Endodermal cell (in vitro differentiated cells): ENCODE measurements at regions not wholly inside any gene's neighbourhood (a gene's known extent, or its start where the extent isn't known, plus 50 kb on each side); places are given as distances from the start of the nearest gene placed in this dataset.

Source experiments
- DNase-seq: peaks from one replicate; pipeline ENCODE4 v3.0.0-alpha.2; 2017
- H3K27ac ChIP-seq: 2 replicates; pipeline ENCODE4 v1.5.1; 2013; ENCODE audit warnings: mild to moderate bottlenecking, low read depth, low read length, moderate library complexity
- H3K27me3 ChIP-seq: 2 replicates; pipeline ENCODE4 v1.6.1; 2013; ENCODE audit warnings: mild to moderate bottlenecking, low read length, moderate library complexity; ENCODE audit not compliant: insufficient read depth, control insufficient read depth, poor library complexity, severe bottlenecking
- H3K36me3 ChIP-seq: 2 replicates; pipeline ENCODE4 v1.7.0; 2013; ENCODE audit warnings: mild to moderate bottlenecking, low read length, moderate library complexity; ENCODE audit not compliant: control insufficient read depth, insufficient read depth
- H3K4me1 ChIP-seq: one replicate; pipeline ENCODE4 v1.7.0; 2013; ENCODE audit warnings: low read length; ENCODE audit not compliant: control insufficient read depth, insufficient read depth
- H3K4me3 ChIP-seq: 2 replicates; pipeline ENCODE4 v1.5.1; 2013; ENCODE audit warnings: mild to moderate bottlenecking, low read length, moderate library complexity
- H3K9ac ChIP-seq: 2 replicates; pipeline ENCODE4 v1.6.1; 2013; ENCODE audit warnings: mild to moderate bottlenecking, low read length, moderate library complexity; ENCODE audit not compliant: poor library complexity, severe bottlenecking; ENCODE audit errors: extremely low read depth
- H3K9me3 ChIP-seq: 2 replicates; pipeline ENCODE4 v1.6.1; 2013; ENCODE audit warnings: mild to moderate bottlenecking, low read length, moderate library complexity; ENCODE audit not compliant: control insufficient read depth
- H3K27ac Mint-ChIP-seq: 2 replicates; pipeline ENCODE4 v1.8.0; 2020; ENCODE audit warnings: mixed read lengths
- H3K27me3 Mint-ChIP-seq: 2 replicates; pipeline ENCODE4 v1.8.0; 2021; ENCODE audit warnings: mild to moderate bottlenecking, mixed read lengths; ENCODE audit not compliant: insufficient read depth
- H3K36me3 Mint-ChIP-seq: 2 replicates; pipeline ENCODE4 v1.8.0; 2020; ENCODE audit warnings: low read depth, mixed read lengths
- H3K4me1 Mint-ChIP-seq: 2 replicates; pipeline ENCODE4 v1.8.0; 2020; ENCODE audit warnings: mixed read lengths
- H3K4me3 Mint-ChIP-seq: 2 replicates; pipeline ENCODE4 v1.8.0; 2020; ENCODE audit warnings: mild to moderate bottlenecking, moderate library complexity, mixed read lengths
- H3K9me3 Mint-ChIP-seq: 2 replicates; pipeline ENCODE4 v1.8.0; 2020; ENCODE audit warnings: mild to moderate bottlenecking, mixed read lengths
- CTCF ChIP-seq: fragments of 200-600 bp; sonication (generic); conservative IDR thresholded peaks from 2 replicates; pipeline ENCODE4 v1.5.0; 2021; ENCODE audit warnings: antibody characterized with exemption, mild to moderate bottlenecking
- WGBS, 2 experiments: methylation state at CpG; one replicate each; pipeline versions ENCODE4 v1.1.5 to v1.1.7; 2013; ENCODE audit warnings: missing lambda C conversion rate in 2 of 2, mixed read lengths in 1 of 2; ENCODE audit not compliant: insufficient coverage in 1 of 2, insufficient read length in 1 of 2; 5-methylcytosine and 5-hydroxymethylcytosine counted together

- Mint-ChIP-seq H3K4me3 (no peak overlapping the region), H3K9me3 (peaks cover 43% of the 10 kb centered on the region), H3K36me3 (peaks cover 6% of the 10 kb centered on the region), H3K27me3 (no peaks in the 10 kb centered on the region), H3K27ac (no peak overlapping the region), H3K4me1 (no peaks in the 10 kb centered on the region)
- no peak for TF ChIP-seq CTCF
- H3K27me3 ChIP-seq: no peaks in the 10 kb centered on the region
- no peak overlapping the region for H3K27ac ChIP-seq
- H3K9ac ChIP-seq: no peak overlapping the region
- 87% methylated on average over 1 of the region's 1 CpG; no CpG with 5 or more reads in 1 of the 2 experiments for WGBS, 2 experiments
- DNase-seq: no peak
- H3K4me3 ChIP-seq: no peak overlapping the region
- H3K9me3 ChIP-seq: peaks cover 47% of the 10 kb centered on the region
- no peaks in the 10 kb centered on the region for H3K36me3 ChIP-seq
- H3K4me1 ChIP-seq: no peaks in the 10 kb centered on the region
Observed at GRCh38 chr5:28017178-28017577, 978.8 kb upstream of the CDH9 start.

- H3K27me3 Mint-ChIP-seq: no peaks in the 10 kb centered on the region
- peak; percentile 77 for TF ChIP-seq CTCF
- DNase-seq: peak; percentile 69
- Histone ChIP-seq H3K27me3 (no peaks in the 10 kb centered on the region), H3K36me3 (no peaks in the 10 kb centered on the region), H3K9ac (no peak overlapping the region), H3K4me3 (no peak overlapping the region), H3K9me3 (peaks cover 66% of the 10 kb centered on the region), H3K4me1 (no peaks in the 10 kb centered on the region), H3K27ac (no peak overlapping the region)
- H3K36me3 Mint-ChIP-seq: peaks cover 6% of the 10 kb centered on the region
- H3K27ac Mint-ChIP-seq: no peak overlapping the region
- H3K4me1 Mint-ChIP-seq: no peaks in the 10 kb centered on the region
- peaks cover 60% of the 10 kb centered on the region for H3K9me3 Mint-ChIP-seq
- WGBS, 2 experiments: 65 to 79% methylated on average over 2 to 3 of the region's 3 CpGs
- no peak overlapping the region for H3K4me3 Mint-ChIP-seq
Observed at GRCh38 chr5:28014779-28015178, 976.4 kb upstream of the CDH9 start.

- Mint-ChIP-seq H3K27ac (no peak overlapping the region), H3K27me3 (no peaks in the 10 kb centered on the region), H3K4me1 (no peaks in the 10 kb centered on the region), H3K9me3 (peaks cover 63% of the 10 kb centered on the region), H3K4me3 (no peak overlapping the region), H3K36me3 (peaks cover 6% of the 10 kb centered on the region)
- no peak overlapping the region for H3K27ac ChIP-seq
- H3K9me3 ChIP-seq: peaks cover 66% of the 10 kb centered on the region
- H3K9ac ChIP-seq: no peak overlapping the region
- DNase-seq: no peak
- peak overlapping the region; percentile 53 for H3K4me3 ChIP-seq
- H3K4me1 ChIP-seq: no peaks in the 10 kb centered on the region
- no peaks in the 10 kb centered on the region for H3K36me3 ChIP-seq
- no peaks in the 10 kb centered on the region for H3K27me3 ChIP-seq
- no peak for TF ChIP-seq CTCF
- 93 to 100% methylated on average over 4 to 5 of the region's 5 CpGs for WGBS, 2 experiments
Observed at GRCh38 chr5:28012538-28012937, 974.2 kb upstream of the CDH9 start.
